B cell (primary cell): ENCODE measurements at regions not wholly inside any gene's neighbourhood (a gene's known extent, or its start where the extent isn't known, plus 50 kb on each side); places are given as distances from the start of the nearest gene placed in this dataset.
"Not testable (repeated sequence)": the region's sequence is repeated elsewhere in the genome, so short reads cannot be mapped to it uniquely, and the experiment has no call there.

Source experiments
- CTCF ChIP-seq: fragments of 200-600 bp; IDR thresholded peaks from one replicate; pipeline ENCODE4 v1.8.0; 2022; ENCODE audit warnings: antibody characterized with exemption, mild to moderate bottlenecking
- EZH2 ChIP-seq: IDR thresholded peaks from 2 replicates; pipeline ENCODE4 v1.6.1; 2012; ENCODE audit warnings: borderline replicate concordance, low read depth, mild to moderate bottlenecking, moderate library complexity, low read length; ENCODE audit not compliant: insufficient read depth, poor library complexity, severe bottlenecking

GRCh38 chr2:240262578-240262977 lies 122.1 kb upstream of the OTOS start:
- not testable (repeated sequence) for TF ChIP-seq CTCF, EZH2
